ENCODE measurements at regions not wholly inside any gene's neighbourhood (a gene's known extent, or its start where the extent isn't known, plus 50 kb on each side); places are given as distances from the start of the nearest gene placed in this dataset.

DNA sequence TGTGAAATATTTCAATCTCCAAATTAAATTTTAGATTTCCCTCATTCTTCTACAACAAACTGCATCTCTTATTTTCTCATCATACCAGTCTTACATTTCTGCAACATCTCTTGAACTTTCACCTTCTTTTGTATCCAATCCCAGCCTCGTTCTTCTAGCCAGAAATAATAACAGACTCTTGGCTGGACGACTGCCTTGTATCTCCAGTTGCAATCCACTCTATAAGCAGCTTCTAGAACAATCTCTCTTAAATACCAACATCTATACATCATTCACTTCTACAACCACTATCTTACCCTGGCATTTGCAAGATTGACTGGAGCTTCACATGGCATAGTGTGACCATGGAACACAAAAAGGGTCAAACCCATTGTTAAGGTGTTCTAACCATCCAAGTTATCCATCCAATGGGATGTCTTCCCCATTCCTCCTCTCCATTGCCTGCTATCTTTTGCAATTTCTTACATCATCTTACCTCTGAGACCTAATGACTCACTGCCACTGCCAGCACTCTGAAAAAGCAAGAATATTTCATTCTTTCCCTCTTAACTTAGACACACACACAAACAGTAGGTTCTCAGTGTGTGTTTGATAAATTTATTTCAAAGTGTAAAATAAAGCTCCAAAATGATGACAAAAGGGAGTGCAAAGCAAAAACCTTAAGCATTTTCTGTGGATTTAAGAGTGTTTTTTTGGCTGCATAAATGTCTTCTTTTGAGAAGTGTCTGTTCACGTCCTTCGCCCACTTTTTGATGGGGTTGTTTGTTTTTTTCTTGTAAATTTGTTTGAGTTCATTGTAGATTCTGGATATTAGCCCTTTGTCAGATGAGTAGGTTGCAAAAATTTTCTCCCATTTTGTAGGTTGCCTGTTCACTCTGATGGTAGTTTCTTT is 145.6 kb downstream of the METTL4 start:
- H3K9ac ChIP-seq (ENCODE audit: low read depth, low read length, poor library complexity), result no peak overlapping the region
- no CpG with 5 or more reads among the region's 4 CpGs for WGBS, 2 donors (ENCODE audit: extremely low coverage in 2 of 2, insufficient read length in 2 of 2, insufficient replicate concordance in 1 of 2)
- H2AFZ ChIP-seq (ENCODE audit: low read length), result no peak overlapping the region
- H3K9me3 ChIP-seq (replicated peaks in 1 of 2; ENCODE audit: control insufficient read depth in 2 of 2, insufficient read depth in 1 of 2, low read depth in 1 of 2, low read length in 2 of 2), result peaks cover 2% of the 10 kb centered on the region in 2 donors
- no peak for DNase-seq (ENCODE audit: low spot score)
- no peak overlapping the region for H3K4me2 ChIP-seq (ENCODE audit: insufficient read depth, low read length, poor library complexity, severe bottlenecking)
- no peak overlapping the region for H3K14ac ChIP-seq (ENCODE audit: low read length)
- H2BK120ac ChIP-seq (ENCODE audit: low read depth, low read length), result no peak overlapping the region
- H3K27ac ChIP-seq (replicated peaks; ENCODE audit: low read length), result no peak overlapping the region
- no peak overlapping the region for H2BK12ac ChIP-seq (ENCODE audit: low read length)
- H3K36me3 ChIP-seq (replicated peaks in 1 of 2; ENCODE audit: control insufficient read depth in 2 of 2, insufficient read depth in 2 of 2, low read length in 2 of 2), result no peaks in the 10 kb centered on the region
- no peak overlapping the region for H4K8ac ChIP-seq (ENCODE audit: low read depth, low read length)
- no peak overlapping the region for H4K91ac ChIP-seq (ENCODE audit: low read depth, low read length, poor library complexity)
- H3K4me1 ChIP-seq (ENCODE audit: control insufficient read depth in 2 of 2, insufficient read depth in 1 of 2, low read depth in 1 of 2, low read length in 2 of 2), result no peaks in the 10 kb centered on the region
- no peaks in the 10 kb centered on the region for H3K79me1 ChIP-seq (ENCODE audit: low read depth, low read length)
- H3K4ac ChIP-seq (ENCODE audit: low read length), result no peak overlapping the region
- no peak overlapping the region for H3K4me3 ChIP-seq (ENCODE audit: low read length in 2 of 2)
- H2BK15ac ChIP-seq (ENCODE audit: low read length), result no peak overlapping the region
- no peak overlapping the region for H3K23ac ChIP-seq (ENCODE audit: low read depth, low read length, poor library complexity)
- no peak overlapping the region for H2AK5ac ChIP-seq (ENCODE audit: low read depth, low read length)
- H2BK5ac ChIP-seq (ENCODE audit: low read length), result no peak overlapping the region
- no peaks in the 10 kb centered on the region for H3K27me3 ChIP-seq (ENCODE audit: control insufficient read depth in 3 of 3, insufficient read depth in 3 of 3, low read depth in 1 of 3, low read length in 3 of 3)
- H3K18ac ChIP-seq (ENCODE audit: low read length), result no peak overlapping the region

DNA sequence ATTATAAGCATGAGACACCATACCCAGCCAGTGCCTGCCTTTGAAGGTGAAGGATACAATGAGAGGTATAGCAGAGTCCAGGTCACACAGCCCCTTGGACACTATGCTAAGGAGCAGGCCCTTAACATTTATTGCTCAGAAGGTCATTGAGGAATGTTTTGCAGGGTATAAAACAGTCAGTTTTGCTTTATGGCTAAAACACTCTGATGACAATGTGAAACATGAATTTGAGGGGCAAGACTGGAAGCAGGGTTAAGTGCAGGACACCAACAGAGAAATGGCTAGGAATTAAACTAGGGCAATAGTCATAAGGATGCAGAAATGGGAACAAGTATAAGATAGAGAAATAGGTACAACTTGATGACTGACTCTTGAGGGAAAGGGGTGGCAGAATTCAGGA is 141.1 kb downstream of the METTL4 start:
- Histone ChIP-seq H4K91ac (ENCODE audit: low read depth, low read length, poor library complexity) (no peak overlapping the region), H3K79me1 (ENCODE audit: low read depth, low read length) (no peaks in the 10 kb centered on the region), H2BK15ac (ENCODE audit: low read length) (no peak overlapping the region), H2BK5ac (ENCODE audit: low read length) (no peak overlapping the region), H2BK120ac (ENCODE audit: low read depth, low read length) (no peak overlapping the region), H3K23ac (ENCODE audit: low read depth, low read length, poor library complexity) (no peak overlapping the region), H2AK5ac (ENCODE audit: low read depth, low read length) (no peak overlapping the region), H3K27ac (replicated peaks; ENCODE audit: low read length) (no peak overlapping the region), H2BK12ac (ENCODE audit: low read length) (no peak overlapping the region), H3K4me1 (ENCODE audit: control insufficient read depth in 2 of 2, insufficient read depth in 1 of 2, low read depth in 1 of 2, low read length in 2 of 2) (no peaks in the 10 kb centered on the region), H3K4me3 (ENCODE audit: low read length in 2 of 2) (peak overlapping the region in 1 of 2 donors; percentile 37), H3K14ac (ENCODE audit: low read length) (no peak overlapping the region), H3K9me3 (replicated peaks in 1 of 2; ENCODE audit: control insufficient read depth in 2 of 2, insufficient read depth in 1 of 2, low read depth in 1 of 2, low read length in 2 of 2) (peaks cover 2% of the 10 kb centered on the region in 2 donors), H3K9ac (ENCODE audit: low read depth, low read length, poor library complexity) (no peak overlapping the region), H3K36me3 (replicated peaks in 1 of 2; ENCODE audit: control insufficient read depth in 2 of 2, insufficient read depth in 2 of 2, low read length in 2 of 2) (no peaks in the 10 kb centered on the region), H3K4ac (ENCODE audit: low read length) (no peak overlapping the region), H3K18ac (ENCODE audit: low read length) (no peak overlapping the region), H2AFZ (ENCODE audit: low read length) (no peak overlapping the region), H3K4me2 (ENCODE audit: insufficient read depth, low read length, poor library complexity, severe bottlenecking) (no peak overlapping the region), H3K27me3 (ENCODE audit: control insufficient read depth in 3 of 3, insufficient read depth in 3 of 3, low read depth in 1 of 3, low read length in 3 of 3) (no peaks in the 10 kb centered on the region), H4K8ac (ENCODE audit: low read depth, low read length) (no peak overlapping the region)
- no peak for DNase-seq (ENCODE audit: low spot score)

DNA sequence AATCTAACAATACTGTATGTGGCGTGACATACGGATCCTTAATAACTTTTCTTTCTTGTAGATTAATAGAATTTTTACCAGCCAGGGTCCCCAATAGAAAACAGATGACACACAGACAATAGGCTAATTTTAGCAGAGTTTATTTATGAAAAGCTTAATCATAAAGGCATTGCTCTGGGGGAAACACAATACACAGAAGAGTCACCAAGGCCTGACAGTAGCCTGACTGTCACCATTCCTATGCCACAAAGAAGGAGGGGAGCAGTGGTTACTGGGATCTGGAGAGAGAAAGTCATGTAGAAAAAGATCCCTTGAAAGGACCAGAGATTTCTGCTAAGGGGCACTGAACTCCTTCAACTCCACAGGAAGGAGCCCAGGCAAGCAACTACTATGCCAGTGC is 139.5 kb downstream of the METTL4 start:
- no CpG with 5 or more reads among the region's 2 CpGs for WGBS, 2 donors (ENCODE audit: extremely low coverage in 2 of 2, insufficient read length in 2 of 2, insufficient replicate concordance in 1 of 2)
- Histone ChIP-seq H2BK120ac (ENCODE audit: low read depth, low read length) (no peak overlapping the region), H4K8ac (ENCODE audit: low read depth, low read length) (no peak overlapping the region), H3K27me3 (ENCODE audit: control insufficient read depth in 3 of 3, insufficient read depth in 3 of 3, low read depth in 1 of 3, low read length in 3 of 3) (no peaks in the 10 kb centered on the region), H2BK15ac (ENCODE audit: low read length) (no peak overlapping the region), H3K18ac (ENCODE audit: low read length) (no peak overlapping the region), H3K36me3 (replicated peaks in 1 of 2; ENCODE audit: control insufficient read depth in 2 of 2, insufficient read depth in 2 of 2, low read length in 2 of 2) (no peaks in the 10 kb centered on the region), H2BK12ac (ENCODE audit: low read length) (no peak overlapping the region), H4K91ac (ENCODE audit: low read depth, low read length, poor library complexity) (no peak overlapping the region), H3K27ac (replicated peaks; ENCODE audit: low read length) (no peak overlapping the region), H3K4me2 (ENCODE audit: insufficient read depth, low read length, poor library complexity, severe bottlenecking) (no peak overlapping the region), H3K9ac (ENCODE audit: low read depth, low read length, poor library complexity) (no peak overlapping the region), H3K4me3 (ENCODE audit: low read length in 2 of 2) (no peak overlapping the region), H3K9me3 (replicated peaks in 1 of 2; ENCODE audit: control insufficient read depth in 2 of 2, insufficient read depth in 1 of 2, low read depth in 1 of 2, low read length in 2 of 2) (peaks cover 2% of the 10 kb centered on the region in 2 donors), H2BK5ac (ENCODE audit: low read length) (no peak overlapping the region), H2AK5ac (ENCODE audit: low read depth, low read length) (no peak overlapping the region), H3K14ac (ENCODE audit: low read length) (no peak overlapping the region), H3K4me1 (ENCODE audit: control insufficient read depth in 2 of 2, insufficient read depth in 1 of 2, low read depth in 1 of 2, low read length in 2 of 2) (no peaks in the 10 kb centered on the region), H3K23ac (ENCODE audit: low read depth, low read length, poor library complexity) (no peak overlapping the region), H3K4ac (ENCODE audit: low read length) (no peak overlapping the region), H3K79me1 (ENCODE audit: low read depth, low read length) (no peaks in the 10 kb centered on the region), H2AFZ (ENCODE audit: low read length) (no peak overlapping the region)
- DNase-seq (ENCODE audit: low spot score), result no peak

- H3K4me1 ChIP-seq (ENCODE audit: control insufficient read depth in 2 of 2, insufficient read depth in 1 of 2, low read depth in 1 of 2, low read length in 2 of 2), result no peaks in the 10 kb centered on the region
- no peak for DNase-seq (ENCODE audit: low spot score)
Measured at GRCh38 chr18:2433366-2433765, 137.9 kb downstream of the METTL4 start.

More at GRCh38 chr18:2433366-2433765, 137.9 kb downstream of the METTL4 start:
- H2BK5ac ChIP-seq (ENCODE audit: low read length), result no peak overlapping the region
- H3K14ac ChIP-seq (ENCODE audit: low read length), result no peak overlapping the region
- no peak overlapping the region for H2BK15ac ChIP-seq (ENCODE audit: low read length)
- H3K4ac ChIP-seq (ENCODE audit: low read length), result no peak overlapping the region
- H3K36me3 ChIP-seq (replicated peaks in 1 of 2; ENCODE audit: control insufficient read depth in 2 of 2, insufficient read depth in 2 of 2, low read length in 2 of 2), result no peaks in the 10 kb centered on the region
- no peak overlapping the region for H3K4me3 ChIP-seq (ENCODE audit: low read length in 2 of 2)
- H3K9me3 ChIP-seq (replicated peaks in 1 of 2; ENCODE audit: control insufficient read depth in 2 of 2, insufficient read depth in 1 of 2, low read depth in 1 of 2, low read length in 2 of 2), result peaks cover 2% of the 10 kb centered on the region in 2 donors
- WGBS, 2 donors (ENCODE audit: extremely low coverage in 2 of 2, insufficient read length in 2 of 2, insufficient replicate concordance in 1 of 2), result no CpG with 5 or more reads among the region's 1 CpG
- H3K18ac ChIP-seq (ENCODE audit: low read length), result no peak overlapping the region
- no peak overlapping the region for H3K9ac ChIP-seq (ENCODE audit: low read depth, low read length, poor library complexity)
- H2AK5ac ChIP-seq (ENCODE audit: low read depth, low read length), result no peak overlapping the region
- no peak overlapping the region for H4K8ac ChIP-seq (ENCODE audit: low read depth, low read length)
- no peak overlapping the region for H2BK120ac ChIP-seq (ENCODE audit: low read depth, low read length)
- H4K91ac ChIP-seq (ENCODE audit: low read depth, low read length, poor library complexity), result no peak overlapping the region
- no peaks in the 10 kb centered on the region for H3K27me3 ChIP-seq (ENCODE audit: control insufficient read depth in 3 of 3, insufficient read depth in 3 of 3, low read depth in 1 of 3, low read length in 3 of 3)
- H2BK12ac ChIP-seq (ENCODE audit: low read length), result no peak overlapping the region
- no peaks in the 10 kb centered on the region for H3K79me1 ChIP-seq (ENCODE audit: low read depth, low read length)
- H2AFZ ChIP-seq (ENCODE audit: low read length), result no peak overlapping the region
- no peak overlapping the region for H3K4me2 ChIP-seq (ENCODE audit: insufficient read depth, low read length, poor library complexity, severe bottlenecking)
- no peak overlapping the region for H3K23ac ChIP-seq (ENCODE audit: low read depth, low read length, poor library complexity)
- no peak overlapping the region for H3K27ac ChIP-seq (replicated peaks; ENCODE audit: low read length)
